ENCODE measurements at regions not wholly inside any gene's neighbourhood (a gene's known extent, or its start where the extent isn't known, plus 50 kb on each side); places are given as distances from the start of the nearest gene placed in this dataset.
"Not testable (repeated sequence)": the region's sequence is repeated elsewhere in the genome, so short reads cannot be mapped to it uniquely, and the experiment has no call there.

DNA sequence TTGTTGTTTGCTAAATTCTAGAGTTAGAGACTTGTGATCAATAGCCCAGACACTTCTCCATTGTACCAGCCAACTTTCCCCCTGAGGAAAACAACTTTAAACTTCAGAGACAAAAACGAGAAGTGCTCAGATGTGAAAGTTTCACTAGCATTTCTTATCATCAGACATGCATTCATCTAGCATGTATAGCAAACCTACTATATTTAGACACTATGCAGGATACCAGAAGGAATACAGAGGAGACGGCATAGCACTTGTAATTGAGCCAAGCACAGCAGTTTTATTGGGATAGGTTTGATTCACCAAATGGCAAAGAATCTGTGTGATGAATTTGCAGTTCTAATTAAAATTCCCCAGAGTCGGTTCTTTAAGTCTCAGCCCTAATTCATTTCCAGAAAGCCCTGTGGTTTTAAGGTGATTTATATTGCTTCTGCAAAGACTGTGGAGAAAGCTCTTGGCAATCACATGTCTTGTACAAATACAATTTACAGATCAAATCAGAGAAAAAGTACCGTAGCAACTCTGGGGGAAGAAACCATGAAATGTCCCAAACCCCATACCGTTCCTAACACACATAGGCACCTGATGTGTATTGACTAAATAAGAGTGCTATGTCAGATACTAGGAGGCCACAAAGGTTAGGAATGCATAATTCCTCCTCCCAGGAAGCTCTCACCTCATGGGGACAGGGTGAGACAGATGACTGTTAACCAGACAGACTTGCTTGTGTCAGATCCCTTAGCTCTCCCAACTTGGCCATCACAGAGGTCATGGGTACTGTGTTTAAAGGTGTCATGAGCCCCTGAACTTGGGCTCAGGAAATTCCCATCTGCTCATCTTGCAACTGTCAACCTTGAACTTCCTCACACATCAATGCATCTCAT, 69.6 kb upstream of the KRAS start:
- TF ChIP-seq, protein P1, sequence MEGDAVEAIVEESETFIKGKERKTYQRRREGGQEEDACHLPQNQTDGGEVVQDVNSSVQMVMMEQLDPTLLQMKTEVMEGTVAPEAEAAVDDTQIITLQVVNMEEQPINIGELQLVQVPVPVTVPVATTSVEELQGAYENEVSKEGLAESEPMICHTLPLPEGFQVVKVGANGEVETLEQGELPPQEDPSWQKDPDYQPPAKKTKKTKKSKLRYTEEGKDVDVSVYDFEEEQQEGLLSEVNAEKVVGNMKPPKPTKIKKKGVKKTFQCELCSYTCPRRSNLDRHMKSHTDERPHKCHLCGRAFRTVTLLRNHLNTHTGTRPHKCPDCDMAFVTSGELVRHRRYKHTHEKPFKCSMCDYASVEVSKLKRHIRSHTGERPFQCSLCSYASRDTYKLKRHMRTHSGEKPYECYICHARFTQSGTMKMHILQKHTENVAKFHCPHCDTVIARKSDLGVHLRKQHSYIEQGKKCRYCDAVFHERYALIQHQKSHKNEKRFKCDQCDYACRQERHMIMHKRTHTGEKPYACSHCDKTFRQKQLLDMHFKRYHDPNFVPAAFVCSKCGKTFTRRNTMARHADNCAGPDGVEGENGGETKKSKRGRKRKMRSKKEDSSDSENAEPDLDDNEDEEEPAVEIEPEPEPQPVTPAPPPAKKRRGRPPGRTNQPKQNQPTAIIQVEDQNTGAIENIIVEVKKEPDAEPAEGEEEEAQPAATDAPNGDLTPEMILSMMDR (IDR thresholded peaks at IDR 0.05), result no peak
- peak; percentile 42 for ATAC-seq
- no peak for DNase-seq

DNA sequence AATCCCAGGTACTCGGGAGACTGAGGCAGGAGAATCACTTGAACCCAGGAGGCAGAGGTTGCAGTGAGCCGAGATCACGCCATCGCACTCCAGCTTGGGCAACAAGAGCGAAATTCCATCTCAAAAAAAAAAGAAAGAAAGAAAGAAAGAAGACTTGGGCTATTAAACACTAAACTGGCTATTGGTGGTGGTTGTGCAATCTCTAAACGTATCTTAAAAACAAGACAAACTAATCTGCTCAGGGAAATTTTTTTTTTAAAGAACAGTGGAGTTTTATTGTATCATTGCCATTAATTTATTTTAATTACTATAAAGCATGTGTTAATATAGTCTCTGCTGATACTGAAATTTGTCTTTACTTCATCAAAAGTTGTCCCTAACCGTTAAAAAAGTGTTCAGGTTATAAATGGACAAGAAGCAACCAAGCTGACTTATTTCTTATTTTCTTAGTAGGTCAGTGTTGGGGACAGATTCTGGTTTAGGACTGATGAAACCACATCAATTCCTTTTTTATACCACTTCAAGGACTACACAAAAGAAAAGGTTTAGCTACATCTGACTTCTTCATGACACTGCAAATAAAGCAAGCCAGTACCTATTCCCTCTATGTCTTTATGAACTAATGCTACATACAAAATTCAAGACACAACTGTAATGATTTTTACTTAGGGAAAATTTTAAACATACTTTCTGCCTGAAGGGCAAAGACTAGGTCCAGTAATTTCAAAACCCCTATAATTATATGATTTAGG, 68.7 kb upstream of the KRAS start:
- Histone ChIP-seq H3K36me3 (ENCODE audit: low read depth) (no peaks in the 10 kb centered on the region), H3K4me3 (no peak overlapping the region), H3K9me3 (no peaks in the 10 kb centered on the region), H3K4me1 (ENCODE audit: low read depth) (no peaks in the 10 kb centered on the region)
- intact Hi-C loops (cut with DNase I, micrococcal nuclease), result no loop called here
- no peak for ATAC-seq
- DNase-seq, result no peak
- TF ChIP-seq, protein P1 (IDR thresholded peaks at IDR 0.05), result no peak

More for the DNA sequence above, 69.6 kb upstream of the KRAS start:
- no peak overlapping the region for H3K4me3 ChIP-seq
- no peaks in the 10 kb centered on the region for H3K36me3 ChIP-seq (ENCODE audit: low read depth)
- no peaks in the 10 kb centered on the region for H3K9me3 ChIP-seq
- intact Hi-C loops (cut with DNase I, micrococcal nuclease), result no loop called here
- H3K4me1 ChIP-seq (ENCODE audit: low read depth), result no peaks in the 10 kb centered on the region

DNA sequence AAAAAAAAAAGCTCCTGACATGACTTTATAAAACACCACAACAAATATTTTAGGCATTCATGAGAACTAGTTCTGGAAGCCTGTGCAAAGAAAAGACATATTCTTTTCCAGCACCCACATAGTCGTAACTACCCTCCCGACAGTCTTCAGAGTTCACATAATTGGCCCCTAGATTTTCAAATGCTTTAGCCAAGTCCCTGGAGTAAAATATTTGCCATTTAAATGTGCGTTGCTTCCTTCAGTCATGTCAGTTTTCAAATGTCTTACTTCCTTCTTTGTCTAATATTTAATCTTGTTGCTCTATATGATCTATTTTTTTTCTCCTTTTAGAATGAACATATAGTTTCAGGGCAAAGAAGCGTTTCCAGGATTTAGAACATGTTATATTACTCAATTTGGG, 66.8 kb upstream of the KRAS start:
- DNase-seq (no peak), ATAC-seq (no peak)

DNA sequence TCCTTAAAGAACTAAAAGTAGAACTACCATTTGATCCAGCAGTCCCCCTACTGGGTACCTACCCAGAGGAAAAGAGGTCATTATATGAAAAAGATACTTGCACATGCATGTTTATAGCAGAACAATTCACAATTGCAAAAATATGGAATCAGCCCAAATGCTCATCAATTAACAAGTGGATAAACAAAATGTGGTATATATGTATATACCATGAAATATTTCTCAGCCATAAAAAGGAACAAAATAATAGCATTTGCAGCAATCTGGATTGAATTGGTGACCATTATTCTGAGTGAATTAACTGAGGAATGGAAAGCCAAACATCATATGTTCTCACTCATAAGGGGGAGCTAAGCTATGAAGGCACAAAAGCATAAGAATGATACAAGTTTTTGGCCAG, 64.7 kb upstream of the KRAS start:
- Histone ChIP-seq H3K9me3 (no peaks in the 10 kb centered on the region), H3K4me1 (ENCODE audit: low read depth) (no peaks in the 10 kb centered on the region), H3K36me3 (ENCODE audit: low read depth) (no peaks in the 10 kb centered on the region), H3K4me3 (no peak overlapping the region)
- no peak for ATAC-seq
- intact Hi-C loops (cut with DNase I, micrococcal nuclease), result no loop called here
- DNase-seq, result no peak
- TF ChIP-seq, protein P1 (IDR thresholded peaks at IDR 0.05), result no peak

More for the DNA sequence above, 66.8 kb upstream of the KRAS start:
- Histone ChIP-seq H3K9me3 (no peaks in the 10 kb centered on the region), H3K4me1 (ENCODE audit: low read depth) (no peaks in the 10 kb centered on the region), H3K36me3 (ENCODE audit: low read depth) (no peaks in the 10 kb centered on the region), H3K4me3 (no peak overlapping the region)
- TF ChIP-seq, protein P1 (IDR thresholded peaks at IDR 0.05), result no peak
- intact Hi-C loops (cut with DNase I, micrococcal nuclease), result no loop called here

DNA sequence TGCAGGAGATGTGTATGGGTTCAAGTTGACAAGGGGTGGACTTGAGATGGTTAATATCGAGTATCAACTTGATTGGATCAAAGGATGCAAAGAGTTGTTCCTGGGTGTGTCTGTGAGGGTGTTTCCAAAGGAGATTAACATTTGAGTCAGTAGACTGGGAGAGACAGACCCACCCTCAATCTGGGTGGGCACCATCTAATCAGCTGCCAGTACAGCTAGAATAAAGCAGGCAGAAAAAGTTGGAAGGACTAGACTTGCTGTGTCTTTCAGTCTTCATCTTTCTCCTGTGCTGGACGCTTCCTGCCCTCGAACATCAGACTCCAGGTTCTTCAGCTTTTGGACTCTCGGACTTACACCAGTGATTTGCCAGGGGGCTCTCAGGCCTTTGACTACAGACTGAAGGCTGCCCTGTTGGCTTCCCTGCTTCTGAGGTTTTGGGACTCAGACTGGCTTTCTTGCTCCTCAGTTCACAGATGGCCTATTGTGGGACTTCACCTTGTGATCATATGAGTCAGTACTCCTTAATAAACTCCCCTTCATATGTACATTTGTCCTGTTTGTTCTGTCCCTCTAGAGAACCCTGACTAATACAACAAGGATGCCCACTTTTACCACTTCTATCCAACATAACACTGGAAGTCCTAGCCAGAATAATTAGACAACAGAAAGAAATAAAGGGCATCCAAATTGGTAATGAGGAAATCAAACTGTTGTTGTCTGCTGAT, 62.7 kb upstream of the KRAS start:
- intact Hi-C loops (cut with DNase I, micrococcal nuclease); H3K4me1 ChIP-seq (ENCODE audit: low read depth); DNase-seq; H3K9me3 ChIP-seq; H3K4me3 ChIP-seq; H3K36me3 ChIP-seq (ENCODE audit: low read depth); ATAC-seq: not testable (repeated sequence)
